Left renal cortex interstitium (tissue), 4 donors: ENCODE measurements at regions not wholly inside any gene's neighbourhood (a gene's known extent, or its start where the extent isn't known, plus 50 kb on each side); places are given as distances from the start of the nearest gene placed in this dataset.

Source experiments
- DNase-seq, 4 donors: peaks; one replicate each; pipeline ENCODE4 v3.0.0-alpha.2; 2013; ENCODE audit warnings: low read depth in 4 of 4, low spot score in 2 of 4, missing footprints in 1 of 4

DNA sequence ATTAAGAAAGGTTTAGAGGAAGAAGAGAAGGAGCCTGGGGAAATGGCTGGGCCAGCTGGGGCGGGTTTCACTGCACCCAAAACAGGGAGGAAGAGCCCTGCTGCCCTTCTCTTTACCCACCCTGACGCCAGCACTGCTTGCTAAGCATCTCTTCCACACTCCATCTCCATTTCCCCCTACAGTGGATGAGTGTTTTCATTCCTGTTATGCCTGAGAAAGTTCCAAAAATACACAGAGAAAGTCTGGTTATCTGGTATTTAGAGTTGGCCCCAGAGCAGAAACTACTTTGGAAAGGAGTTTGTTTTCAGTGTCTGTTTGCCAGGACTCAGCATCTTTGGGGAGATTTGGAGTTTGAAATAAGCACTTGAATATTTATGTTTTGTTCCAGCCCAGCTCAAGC, 451.0 kb downstream of the SLC4A3 start:
- no peak for DNase-seq

DNA sequence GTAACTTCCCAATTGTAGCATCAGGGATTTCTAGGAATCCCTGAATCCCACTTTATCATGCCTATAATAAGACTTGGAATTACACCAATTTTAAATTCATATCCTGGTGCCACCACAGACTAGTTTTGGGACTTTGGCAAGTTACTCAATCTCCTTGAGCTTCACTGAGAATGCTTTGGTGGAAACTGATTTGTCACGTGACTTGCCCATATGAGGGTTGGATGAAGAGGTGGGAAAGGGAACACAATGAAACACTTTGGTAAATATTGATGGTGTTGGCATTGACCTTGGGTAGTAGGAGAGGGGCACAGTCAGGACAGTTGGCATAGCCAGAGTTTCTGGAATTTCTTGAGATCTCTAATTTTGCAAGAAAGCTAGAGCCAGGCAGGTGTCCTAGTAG, 452.2 kb downstream of the SLC4A3 start:
- no peak for DNase-seq

DNA sequence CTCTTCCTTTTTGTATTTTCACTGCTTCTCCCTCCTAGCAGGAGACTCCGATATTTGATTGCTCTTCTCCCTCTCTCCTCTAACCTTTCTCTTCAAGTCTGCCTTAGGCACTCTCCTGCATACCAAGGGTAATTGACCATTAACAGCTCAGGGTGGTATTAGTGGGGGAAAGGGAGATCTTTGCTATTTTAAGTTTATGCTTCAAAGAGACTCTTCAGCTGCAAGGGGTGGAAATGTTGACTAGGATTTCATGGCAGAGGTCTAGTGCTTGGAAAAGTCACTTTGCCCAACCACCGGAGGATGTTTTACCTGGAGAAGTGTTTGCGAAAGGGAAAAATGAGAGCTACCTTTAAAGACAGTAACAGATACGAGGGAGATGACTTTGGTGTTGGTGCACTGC, 453.7 kb downstream of the SLC4A3 start:
- DNase-seq, result no peak

DNA sequence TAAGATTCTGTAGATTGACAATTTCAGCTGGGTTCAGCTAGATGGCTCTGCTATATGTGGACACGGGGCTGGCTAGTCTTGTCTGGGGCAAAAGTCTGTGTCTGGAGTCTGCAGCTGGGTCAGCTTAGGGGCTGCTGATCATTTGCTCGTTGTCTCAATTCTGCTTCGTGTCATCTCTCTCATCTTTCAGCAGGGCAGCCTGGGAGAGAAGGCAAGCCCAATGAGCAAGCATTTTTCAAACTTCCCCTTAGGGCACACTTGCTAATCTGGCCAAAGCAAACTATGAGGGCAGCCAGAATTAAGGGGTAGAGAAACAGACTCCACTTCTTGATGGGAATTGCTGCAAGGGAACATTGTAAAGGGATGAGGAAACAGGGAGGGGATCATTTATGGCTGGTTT, 462.6 kb downstream of the SLC4A3 start:
- no peak for DNase-seq

DNA sequence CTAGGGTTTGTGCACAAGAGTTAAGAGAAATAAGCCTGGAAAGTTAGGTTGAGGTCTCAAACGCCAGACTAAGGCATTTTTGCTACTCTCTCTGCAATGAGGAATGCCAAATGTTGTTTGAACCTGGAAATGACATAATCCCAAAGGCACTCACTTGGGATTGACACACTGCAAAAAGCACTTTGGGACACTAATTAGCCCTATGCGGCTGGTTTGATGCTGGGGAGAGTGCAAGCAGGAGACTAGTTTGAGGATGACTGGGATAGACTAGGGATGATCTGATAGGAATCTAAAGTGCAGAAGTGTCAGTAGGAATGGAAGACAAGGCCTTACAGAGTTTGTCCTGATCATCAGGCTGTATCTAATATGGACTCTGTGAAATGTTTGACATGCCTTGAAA, 469.0 kb downstream of the SLC4A3 start:
- no peak for DNase-seq

DNA sequence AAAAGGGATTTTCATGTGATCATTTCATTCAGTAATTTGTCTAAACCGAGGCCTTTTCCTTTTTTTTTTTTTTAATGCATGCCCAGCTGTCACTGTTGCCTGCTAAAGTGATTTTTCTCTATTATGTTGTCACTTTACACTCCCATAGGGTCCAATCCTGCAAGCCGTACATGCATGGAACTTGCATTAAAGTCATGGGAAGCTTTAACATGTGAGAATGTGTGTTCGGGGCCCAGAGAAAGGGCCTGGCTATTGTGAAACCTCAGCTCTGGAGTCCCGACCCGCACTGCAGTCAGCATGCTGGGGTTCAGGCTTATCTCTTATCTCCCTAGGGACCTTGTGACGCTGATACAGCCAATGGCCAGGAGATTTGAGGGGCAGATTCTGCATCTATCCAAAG, 474.6 kb downstream of the SLC4A3 start:
- DNase-seq, result no peak

DNA sequence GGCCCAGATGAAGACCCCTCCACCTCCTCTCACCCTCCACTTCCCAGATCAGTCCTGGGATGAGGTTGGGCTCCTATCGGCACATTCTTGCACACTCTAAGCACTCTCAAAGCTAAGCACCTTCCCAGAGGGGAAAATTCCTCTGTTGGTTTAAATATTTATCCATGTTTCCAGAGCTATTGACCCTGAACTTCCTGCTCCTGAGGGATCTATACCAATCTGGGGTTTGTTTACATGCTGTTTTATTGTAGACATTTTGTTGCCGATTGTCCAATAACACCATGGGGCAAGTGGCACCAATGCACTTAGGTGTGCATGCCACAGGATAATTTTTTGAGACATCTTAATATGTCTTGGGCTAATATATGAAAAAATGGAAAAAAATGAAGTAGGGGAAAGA, 476.2 kb downstream of the SLC4A3 start:
- DNase-seq, result no peak

DNA sequence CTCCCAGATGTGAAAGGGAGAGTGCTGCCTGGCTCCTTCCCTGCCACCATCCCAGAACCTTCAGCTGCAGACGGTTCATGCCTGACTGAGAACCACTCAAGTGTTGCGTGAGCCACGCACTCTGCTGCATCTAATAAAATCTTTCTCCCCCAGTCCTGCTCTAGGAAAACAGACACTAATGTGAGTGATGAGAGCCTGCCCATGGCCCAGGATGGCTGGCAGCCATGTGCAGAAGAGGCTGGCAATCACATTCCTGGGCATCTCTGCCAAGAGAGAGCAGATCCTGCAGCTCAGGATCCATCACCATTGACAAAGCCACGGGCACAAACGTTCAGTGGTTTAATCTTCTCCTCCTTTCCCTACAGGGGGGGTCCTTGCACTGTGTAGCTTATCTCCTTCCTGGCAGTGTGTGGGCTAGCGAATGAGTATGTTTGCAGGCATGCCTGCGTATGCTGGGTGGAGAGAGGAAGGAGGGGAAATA, 477.5 kb downstream of the SLC4A3 start:
- no peak for DNase-seq

DNA sequence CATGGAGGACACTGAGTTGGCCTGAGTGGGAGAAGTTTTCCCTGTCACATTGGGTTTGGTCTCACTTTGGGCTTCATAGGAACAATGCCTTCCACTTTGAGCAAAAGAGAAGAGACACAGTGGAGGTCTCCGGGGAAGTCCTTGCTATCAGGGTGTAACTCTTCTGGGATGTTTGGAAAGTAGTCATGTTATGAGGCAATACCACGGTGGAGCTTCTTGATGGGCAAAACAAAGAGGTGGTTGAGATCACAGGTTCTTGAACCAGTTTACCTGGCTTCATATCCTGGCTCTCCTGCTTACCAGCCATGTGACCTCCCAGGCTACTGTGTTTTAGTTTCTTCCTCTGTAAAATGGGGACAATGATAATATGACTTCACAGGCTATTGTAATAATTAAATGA, 478.6 kb downstream of the SLC4A3 start:
- no peak for DNase-seq

DNA sequence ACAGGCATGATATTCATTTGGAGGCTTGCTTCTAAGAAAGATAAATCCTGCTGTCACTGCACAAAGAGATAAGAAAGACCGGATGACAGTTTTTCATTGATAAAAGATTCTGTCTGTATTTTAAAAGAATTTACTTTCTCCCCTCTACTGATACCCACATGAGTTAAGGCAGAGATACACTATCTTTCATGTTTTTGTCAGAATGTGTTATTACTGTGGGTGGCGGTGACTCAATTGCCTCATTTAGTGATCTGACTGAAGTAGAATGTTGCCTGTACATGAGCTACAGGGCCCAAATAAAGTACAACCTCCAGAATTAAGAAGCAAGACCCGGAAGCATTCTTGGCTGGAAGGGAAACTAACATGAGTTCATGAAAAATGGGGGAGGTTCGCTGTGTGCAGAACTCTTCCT, 480.0 kb downstream of the SLC4A3 start:
- no peak for DNase-seq

DNA sequence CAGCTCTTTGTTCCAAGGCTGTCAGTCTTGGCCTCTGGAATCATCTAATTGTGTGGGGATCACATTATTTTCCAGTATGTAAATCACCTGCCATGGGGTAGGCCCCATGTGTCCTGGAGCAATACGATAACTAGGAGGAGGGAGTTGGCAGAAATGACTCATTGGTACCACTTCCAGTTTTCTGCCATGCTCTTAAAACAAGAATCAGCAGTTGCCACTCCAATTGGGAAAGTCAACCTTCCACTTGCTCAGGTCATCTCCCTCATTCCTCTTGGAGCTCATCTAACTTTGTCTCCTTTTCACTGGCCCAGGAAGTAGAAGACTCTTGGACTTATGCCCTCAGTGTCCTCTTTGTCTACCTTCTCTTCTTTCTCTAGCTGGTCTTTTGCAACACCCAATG, 487.0 kb downstream of the SLC4A3 start:
- no peak for DNase-seq

DNA sequence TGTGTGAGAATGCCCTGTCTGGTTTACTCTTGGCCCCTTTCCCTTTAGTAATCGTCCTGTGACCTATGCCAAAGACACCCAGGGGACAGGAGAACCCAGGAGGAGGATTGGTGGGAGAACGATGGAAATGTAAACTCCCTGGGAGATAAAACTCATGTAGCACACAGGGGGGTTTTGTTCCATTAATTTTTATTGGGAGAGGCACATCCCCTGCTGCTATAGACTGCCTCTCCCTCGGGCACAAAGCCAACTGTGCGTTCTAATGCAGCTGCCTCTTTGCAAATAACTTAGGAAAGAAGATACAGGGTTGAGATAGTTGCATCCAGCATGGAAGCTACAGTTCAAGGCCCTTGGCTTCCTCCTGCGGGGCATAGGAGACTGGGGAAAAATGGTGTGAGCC, 489.6 kb downstream of the SLC4A3 start:
- no peak for DNase-seq

DNA sequence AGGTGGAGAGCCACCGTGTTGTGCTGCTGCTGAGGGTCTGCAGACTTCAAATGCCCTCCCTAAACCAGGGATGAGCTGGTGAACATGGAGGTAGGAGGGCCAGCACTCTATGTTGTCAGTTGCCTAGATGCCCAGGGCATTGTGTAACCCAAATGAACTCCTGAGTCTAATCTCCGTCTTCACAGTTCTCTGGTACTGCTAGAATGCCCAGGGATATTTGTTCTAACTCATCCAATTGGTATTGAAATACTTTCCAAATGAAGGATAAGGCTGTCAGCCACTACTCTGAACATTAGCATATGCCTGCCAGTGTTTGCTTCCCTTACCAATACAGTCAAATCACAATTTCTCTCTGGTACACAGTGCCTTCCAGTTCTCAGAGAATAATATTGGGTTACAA, 492.6 kb downstream of the SLC4A3 start:
- DNase-seq, result no peak

DNA sequence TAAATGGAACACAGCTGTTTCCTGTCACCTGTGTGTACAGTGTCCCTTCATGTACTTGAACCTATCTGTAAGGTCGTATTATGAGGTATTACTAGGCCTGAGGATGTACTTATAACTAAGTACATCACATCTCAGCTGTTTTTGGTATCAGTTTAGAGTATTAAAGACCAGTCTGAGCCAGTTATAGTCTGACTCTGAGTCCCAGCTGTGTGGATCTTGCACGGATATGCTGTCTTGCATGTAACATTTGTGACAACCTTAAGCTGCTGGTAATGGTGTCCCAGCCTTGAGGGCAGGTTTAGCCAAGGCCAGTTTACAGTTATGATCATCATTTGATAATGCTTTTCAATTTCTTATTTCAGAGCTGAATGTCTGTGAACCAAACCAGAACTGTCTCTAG, 496.3 kb downstream of the SLC4A3 start:
- DNase-seq, result no peak

DNA sequence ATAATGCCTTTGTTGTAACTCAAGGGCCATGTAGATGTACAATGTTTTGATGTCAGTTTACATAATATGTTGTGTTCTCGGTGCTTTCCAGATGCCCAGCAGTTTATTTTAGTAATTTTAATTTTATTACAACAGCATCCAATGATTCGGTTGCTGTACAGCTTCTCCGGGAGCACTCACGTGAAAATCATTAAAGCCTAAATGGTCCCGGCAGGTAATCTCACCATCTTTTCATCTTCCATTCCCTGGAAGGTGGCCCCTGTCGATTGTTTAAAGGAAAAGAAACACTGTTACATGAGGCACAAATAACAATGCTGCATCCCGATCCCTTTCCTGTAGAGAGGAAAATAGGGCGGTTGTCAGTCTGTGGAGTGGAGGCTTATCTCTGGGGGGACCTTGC, 498.1 kb downstream of the SLC4A3 start:
- DNase-seq, result no peak

DNA sequence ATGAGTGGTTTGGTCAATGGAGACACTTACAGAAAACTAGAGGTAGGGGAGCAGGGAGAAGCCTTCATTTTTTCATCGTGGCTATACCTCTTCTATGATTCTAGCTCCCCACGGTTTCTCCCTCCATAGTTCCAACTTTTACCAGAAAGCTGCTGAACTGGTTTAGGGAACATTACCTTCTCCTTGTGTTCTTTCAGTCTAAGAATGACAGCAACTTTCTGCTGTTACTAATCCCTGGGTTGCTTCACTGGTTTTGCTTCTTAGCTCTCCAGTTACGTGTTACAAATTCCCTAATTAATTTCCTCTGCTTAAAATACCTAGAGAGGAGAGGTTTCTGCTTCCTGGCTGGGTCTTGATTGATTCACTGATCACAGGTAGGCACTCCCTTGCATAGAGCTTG, 499.9 kb downstream of the SLC4A3 start:
- peak in 1 of 4 donors; percentile 16 for DNase-seq

DNA sequence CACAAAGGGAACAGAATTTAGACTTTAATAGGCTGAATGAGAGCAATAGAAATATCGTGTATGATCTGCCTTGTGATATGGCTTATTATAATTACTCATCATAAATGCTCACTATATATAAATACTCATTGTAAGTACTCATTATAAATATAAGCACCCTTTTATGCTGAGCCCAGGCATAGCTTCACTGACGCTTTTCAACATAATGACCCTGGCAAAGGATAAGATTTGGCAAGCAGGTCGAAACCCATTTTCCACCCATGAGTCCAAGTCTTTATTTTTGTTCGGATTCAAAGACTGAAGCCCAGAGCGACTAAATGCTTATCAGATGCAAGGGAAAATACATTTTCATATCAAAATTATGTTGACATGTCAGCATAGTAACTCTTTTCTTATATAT, 500.4 kb downstream of the SLC4A3 start:
- DNase-seq, result no peak

DNA sequence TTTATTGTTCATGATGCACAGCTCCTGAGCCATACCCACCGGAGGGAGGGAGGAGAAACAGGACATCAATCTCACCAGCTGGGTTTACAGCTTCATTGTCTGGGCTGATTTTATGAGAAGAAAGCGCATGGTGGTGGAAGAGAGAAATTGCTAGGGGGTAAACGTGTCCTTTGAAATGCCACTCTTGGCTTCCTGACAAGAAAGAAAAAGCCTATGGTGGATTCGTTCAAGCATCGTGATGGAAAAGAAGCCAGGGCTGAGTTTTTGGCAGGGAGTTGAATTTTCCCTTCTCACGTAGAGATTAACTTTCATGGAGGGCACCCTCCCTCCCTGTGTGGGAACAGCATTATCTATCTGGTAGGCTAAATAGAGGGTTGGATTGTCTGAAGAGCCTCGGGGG, 502.0 kb downstream of the SLC4A3 start:
- DNase-seq, result no peak

DNA sequence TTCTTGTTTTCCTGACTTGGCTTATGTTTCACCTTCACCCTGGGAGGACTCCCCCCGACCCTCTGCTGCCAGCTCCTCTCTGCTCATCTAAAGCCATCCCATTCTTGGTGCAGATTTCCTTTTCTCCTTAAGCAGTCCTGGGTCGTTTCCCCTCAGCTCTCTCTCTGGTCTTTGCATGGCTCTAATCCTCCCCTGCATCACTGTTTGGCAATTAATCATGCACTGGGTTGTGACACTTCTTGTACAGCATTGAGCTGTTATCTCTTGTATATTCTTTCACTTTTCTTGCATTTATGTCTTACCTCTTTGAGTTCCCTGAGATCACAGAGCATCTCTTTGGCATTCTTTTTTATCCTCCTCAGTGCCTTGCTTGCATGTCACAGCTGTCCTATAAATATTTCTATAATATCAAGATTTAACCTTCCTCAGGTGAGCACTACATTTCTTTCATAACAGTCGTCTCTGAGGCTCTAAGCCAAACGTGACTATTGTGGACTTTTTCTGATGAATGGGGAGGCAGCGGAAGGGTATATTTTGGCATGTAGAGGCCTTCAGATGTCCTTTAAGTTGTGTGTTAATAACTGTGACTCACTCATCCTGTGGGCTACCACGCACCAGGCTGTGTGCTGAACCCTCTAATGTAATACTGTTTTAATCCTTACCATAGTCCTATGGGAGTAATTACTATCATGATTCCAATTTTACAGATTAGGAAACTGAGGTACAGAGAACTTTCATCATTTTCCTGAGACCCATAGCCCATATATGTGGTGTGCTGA, 507.5 kb downstream of the SLC4A3 start:
- no peak for DNase-seq

DNA sequence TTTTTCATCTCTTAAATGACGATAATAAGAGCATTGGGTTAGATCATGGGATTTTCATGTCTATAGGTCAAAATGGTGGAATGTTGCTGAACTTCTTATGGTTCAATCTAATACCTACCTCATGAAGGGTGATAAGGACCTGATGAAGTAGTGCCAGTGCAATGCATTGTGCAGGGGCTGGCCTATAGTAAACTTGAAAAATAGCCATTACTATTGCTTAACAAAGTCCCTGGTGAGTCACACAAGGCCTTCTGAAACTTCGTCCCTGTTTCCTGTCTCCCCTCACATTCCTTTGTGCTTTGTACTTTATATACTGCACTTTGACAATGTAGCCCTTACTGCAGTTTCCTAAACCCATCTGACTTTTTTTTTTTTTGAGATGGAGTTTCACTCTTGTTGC, 515.9 kb downstream of the SLC4A3 start:
- no peak for DNase-seq

DNA sequence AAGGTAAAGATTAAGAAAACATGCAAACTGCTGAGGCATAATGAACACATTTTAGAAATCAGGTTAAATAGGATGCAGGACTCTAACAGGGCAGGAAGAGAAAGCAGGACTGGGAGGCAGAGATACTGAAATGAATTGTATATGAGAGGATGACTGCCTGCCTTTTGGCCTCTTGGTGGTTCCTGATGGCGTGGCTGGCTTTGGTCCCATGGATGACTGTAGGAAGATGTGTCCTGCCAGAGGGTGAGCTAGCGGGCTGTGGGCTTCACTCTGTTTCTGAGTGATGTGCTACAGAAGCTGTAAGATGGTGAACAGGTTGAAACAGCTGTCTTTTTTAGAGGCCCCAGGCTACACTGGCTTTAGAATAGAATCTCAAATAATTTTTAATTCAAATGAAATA, 517.0 kb downstream of the SLC4A3 start:
- DNase-seq, result no peak

DNA sequence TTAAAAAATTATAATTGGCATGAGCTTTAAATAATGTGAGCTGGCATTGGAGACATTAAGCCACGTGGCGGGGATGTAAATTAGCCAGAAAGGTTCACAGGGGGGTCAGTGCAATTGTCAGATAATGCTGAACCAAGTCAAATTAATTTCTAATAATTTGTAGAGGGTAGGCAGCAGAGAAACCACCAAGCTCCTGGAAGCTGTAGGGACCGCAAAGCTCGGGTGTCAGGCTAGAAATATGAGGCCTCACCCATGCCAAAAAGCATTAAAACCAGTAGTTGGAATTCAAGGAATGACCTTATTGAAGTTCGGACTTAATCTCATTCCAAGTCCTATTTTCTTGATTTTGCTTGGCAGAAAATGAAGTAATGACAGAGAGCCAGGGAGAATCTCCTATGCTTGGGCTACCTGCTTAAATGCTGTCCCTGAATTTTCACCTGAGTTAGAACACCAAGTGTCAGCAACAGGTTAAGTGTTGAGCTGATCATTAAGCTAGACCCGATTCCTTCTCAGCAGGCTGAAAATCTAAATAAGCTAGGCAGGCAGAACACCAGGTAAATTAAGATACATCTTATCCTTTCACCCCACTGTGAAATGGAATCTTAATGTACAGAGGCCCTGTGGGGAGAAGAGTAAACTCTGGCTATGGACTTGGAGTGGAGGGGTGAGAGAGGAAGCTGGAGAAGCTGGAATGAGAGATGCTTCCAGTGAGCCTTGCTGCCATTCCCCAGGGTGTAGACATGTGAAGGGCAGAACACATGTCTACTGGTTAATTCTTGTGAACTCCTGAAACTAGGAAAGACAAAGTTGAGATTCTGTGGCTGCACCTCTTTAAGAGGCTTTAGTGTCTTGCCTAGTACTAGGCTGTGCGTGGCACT, 520.0 kb downstream of the SLC4A3 start:
- DNase-seq, result peak in 1 of 4 donors; percentile 31
